ENCODE measurements at regions not wholly inside any gene's neighbourhood (a gene's known extent, or its start where the extent isn't known, plus 50 kb on each side); places are given as distances from the start of the nearest gene placed in this dataset.

DNA sequence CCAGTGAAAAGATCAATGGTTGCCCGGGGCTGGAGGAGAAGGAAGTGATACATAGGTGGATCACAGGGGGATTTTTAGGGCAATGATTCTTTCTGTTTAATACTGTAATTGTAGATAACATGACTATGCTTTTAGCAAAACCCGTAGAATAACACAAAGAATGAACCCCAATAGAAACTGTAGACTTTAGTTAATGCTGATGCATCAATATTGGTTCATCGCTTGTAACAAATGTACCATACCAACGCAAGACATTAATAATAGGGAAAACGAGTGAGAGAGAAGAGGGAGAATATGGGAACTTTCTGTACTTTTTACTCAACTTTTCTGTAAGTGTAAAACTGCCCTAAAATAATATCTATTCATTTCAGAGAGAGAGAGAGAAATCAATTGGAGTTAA, 383.3 kb upstream of the ATP11B start:
- Histone ChIP-seq H3K9me3 (no peaks in the 10 kb centered on the region), H3K36me3 (no peaks in the 10 kb centered on the region), H3K27ac (no peak overlapping the region), H3K27me3 (no peaks in the 10 kb centered on the region), H3K4me3 (no peak overlapping the region), H3K4me1 (peaks cover 4% of the 10 kb centered on the region)
- TF ChIP-seq EP300 (IDR thresholded peaks at IDR 0.05) (no peak), POLR2AphosphoS5 (IDR thresholded peaks at IDR 0.05) (no peak), POLR2A (IDR thresholded peaks at IDR 0.05) (no peak)
- TF ChIP-seq, protein P1, sequence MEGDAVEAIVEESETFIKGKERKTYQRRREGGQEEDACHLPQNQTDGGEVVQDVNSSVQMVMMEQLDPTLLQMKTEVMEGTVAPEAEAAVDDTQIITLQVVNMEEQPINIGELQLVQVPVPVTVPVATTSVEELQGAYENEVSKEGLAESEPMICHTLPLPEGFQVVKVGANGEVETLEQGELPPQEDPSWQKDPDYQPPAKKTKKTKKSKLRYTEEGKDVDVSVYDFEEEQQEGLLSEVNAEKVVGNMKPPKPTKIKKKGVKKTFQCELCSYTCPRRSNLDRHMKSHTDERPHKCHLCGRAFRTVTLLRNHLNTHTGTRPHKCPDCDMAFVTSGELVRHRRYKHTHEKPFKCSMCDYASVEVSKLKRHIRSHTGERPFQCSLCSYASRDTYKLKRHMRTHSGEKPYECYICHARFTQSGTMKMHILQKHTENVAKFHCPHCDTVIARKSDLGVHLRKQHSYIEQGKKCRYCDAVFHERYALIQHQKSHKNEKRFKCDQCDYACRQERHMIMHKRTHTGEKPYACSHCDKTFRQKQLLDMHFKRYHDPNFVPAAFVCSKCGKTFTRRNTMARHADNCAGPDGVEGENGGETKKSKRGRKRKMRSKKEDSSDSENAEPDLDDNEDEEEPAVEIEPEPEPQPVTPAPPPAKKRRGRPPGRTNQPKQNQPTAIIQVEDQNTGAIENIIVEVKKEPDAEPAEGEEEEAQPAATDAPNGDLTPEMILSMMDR (IDR thresholded peaks at IDR 0.05): no peak
- WGBS: 71% methylated on average over 5 of the region's 5 CpGs
- DNase-seq (ENCODE audit: low spot score in 2 of 2): no peak

DNA sequence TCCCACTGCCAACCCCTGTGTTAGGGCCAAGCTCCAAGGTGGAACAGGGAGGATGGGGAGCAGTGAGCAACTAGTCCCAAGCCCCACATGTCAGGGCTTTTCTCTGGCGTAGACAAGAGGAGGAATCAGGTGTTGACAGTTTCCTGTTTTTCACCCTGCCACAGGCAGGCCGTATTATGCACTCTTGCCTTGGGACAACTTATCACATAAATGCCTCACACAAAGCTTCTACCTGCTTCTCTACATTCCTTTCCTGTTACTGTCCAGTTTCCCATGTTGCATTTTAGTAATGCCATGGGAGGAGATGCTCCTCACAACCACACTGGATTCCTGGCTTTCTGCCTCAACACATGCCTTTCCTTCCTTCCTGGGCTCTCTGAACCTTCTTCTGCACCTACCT, 381.2 kb upstream of the ATP11B start:
- Histone ChIP-seq H3K27ac (no peak overlapping the region), H3K4me3 (no peak overlapping the region), H3K36me3 (no peaks in the 10 kb centered on the region), H3K27me3 (no peaks in the 10 kb centered on the region), H3K4me1 (no peaks in the 10 kb centered on the region), H3K9me3 (no peaks in the 10 kb centered on the region)
- TF ChIP-seq EP300 (IDR thresholded peaks at IDR 0.05): no peak
- 40% methylated on average over 2 of the region's 2 CpGs for WGBS
- DNase-seq (ENCODE audit: low spot score in 2 of 2): no peak

DNA sequence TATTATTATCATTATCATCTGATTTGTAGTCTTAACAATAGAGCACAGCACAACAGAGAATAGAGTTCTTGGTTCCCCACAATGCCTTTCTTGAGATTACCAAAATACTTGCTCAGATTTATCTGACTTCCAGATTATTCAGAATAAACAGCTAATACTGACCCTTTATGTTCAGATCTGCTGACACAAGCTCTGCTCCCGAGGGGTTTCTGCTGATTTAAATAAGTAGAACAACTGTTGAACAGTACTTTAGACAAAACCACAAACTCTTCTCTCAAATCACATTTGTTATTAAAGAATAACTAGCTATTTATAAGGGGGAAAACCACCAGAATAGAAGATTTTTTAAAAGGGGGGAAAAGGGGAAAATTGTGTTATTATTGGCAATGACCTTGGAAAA, 380.2 kb upstream of the ATP11B start:
- H3K9me3 ChIP-seq: no peaks in the 10 kb centered on the region
- DNase-seq (ENCODE audit: low spot score in 2 of 2): no peak
- H3K27ac ChIP-seq: no peak overlapping the region
- H3K4me3 ChIP-seq: no peak overlapping the region
- no peaks in the 10 kb centered on the region for H3K4me1 ChIP-seq
- H3K27me3 ChIP-seq: no peaks in the 10 kb centered on the region
- WGBS: 65% methylated on average over 1 of the region's 1 CpG
- H3K36me3 ChIP-seq: no peaks in the 10 kb centered on the region
- TF ChIP-seq POLR2A (IDR thresholded peaks at IDR 0.05): no peak
- TF ChIP-seq EP300 (IDR thresholded peaks at IDR 0.05): no peak
- TF ChIP-seq, protein P1 (IDR thresholded peaks at IDR 0.05): no peak
- no peak for TF ChIP-seq POLR2AphosphoS5 (IDR thresholded peaks at IDR 0.05)

DNA sequence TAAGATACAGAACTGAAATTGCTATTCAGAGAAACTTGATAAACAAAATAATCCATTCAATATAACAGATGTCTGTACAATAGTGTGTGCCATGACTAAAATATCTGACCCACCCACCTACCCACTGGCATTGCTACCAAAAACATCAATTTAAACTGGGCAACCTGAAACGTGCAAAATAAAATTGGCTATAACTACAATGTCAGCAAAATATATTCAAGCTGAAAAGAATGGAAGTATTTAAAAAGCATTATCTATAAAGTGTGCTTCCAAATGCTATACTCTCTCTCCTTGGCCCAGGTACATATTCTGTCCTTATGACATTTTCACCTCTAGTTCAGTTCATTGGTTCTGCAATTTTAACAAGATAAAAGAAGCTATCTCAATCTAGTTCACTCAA, 379.6 kb upstream of the ATP11B start:
- Histone ChIP-seq H3K27me3 (no peaks in the 10 kb centered on the region), H3K4me3 (no peak overlapping the region)

DNA sequence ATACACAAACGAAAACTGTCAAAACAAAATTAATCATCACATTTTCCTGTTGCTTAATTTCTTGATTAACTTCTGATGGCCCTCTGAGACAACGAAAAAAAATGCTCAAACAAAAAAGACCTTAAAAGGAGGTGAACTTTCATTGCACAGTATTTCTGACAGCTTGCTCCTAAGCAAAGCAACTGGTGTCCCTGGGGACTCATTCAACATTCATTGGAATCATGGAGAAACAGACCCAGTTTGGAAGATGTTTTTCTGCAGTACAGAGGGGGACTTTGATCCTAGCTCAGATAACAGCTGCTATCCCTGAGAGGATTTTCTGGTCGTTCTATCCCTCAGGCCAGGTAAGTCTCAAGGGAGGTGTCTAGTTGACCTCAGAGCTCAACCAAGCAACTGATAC, 378.7 kb upstream of the ATP11B start:
- no peak overlapping the region for H3K27ac ChIP-seq
- WGBS: 44% methylated on average over 3 of the region's 3 CpGs
- no peaks in the 10 kb centered on the region for H3K4me1 ChIP-seq
- TF ChIP-seq POLR2AphosphoS5 (IDR thresholded peaks at IDR 0.05): no peak
- TF ChIP-seq EP300 (IDR thresholded peaks at IDR 0.05): no peak
- TF ChIP-seq, protein P1 (IDR thresholded peaks at IDR 0.05): no peak
- TF ChIP-seq POLR2A (IDR thresholded peaks at IDR 0.05): no peak
- DNase-seq (ENCODE audit: low spot score in 2 of 2): no peak
- no peaks in the 10 kb centered on the region for H3K36me3 ChIP-seq
- no peaks in the 10 kb centered on the region for H3K27me3 ChIP-seq
- no peak overlapping the region for H3K4me3 ChIP-seq
- no peaks in the 10 kb centered on the region for H3K9me3 ChIP-seq

More for the DNA sequence above, 379.6 kb upstream of the ATP11B start:
- no peak for DNase-seq (ENCODE audit: low spot score in 2 of 2)
- no peak overlapping the region for H3K27ac ChIP-seq
- H3K4me1 ChIP-seq: no peaks in the 10 kb centered on the region
- TF ChIP-seq, protein P1 (IDR thresholded peaks at IDR 0.05): no peak
- no peak for TF ChIP-seq EP300 (IDR thresholded peaks at IDR 0.05)
- no peak for TF ChIP-seq POLR2AphosphoS5 (IDR thresholded peaks at IDR 0.05)
- TF ChIP-seq POLR2A (IDR thresholded peaks at IDR 0.05): no peak
- WGBS: 29% methylated on average over 1 of the region's 1 CpG
- no peaks in the 10 kb centered on the region for H3K9me3 ChIP-seq
- H3K36me3 ChIP-seq: no peaks in the 10 kb centered on the region

DNA sequence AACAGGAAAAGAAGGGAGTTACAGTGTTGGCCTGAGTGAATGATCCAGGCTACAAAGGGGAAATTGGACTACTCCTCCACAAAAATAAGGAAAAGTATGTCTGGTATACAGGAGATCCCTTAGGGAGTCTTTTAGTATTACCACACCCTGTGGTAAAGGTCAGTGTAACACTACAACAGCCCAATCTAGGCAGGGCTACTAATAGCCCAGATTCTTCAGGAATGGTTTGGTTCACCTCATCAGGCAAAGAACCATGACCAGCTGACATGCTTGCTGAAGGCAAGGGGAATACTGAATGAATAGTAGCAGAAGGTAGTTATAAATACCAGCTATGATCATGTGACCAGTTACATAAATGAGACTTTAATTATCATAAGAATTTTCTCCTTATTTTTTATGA, 372.6 kb upstream of the ATP11B start:
- Histone ChIP-seq H3K27ac (no peak overlapping the region), H3K4me3 (no peak overlapping the region), H3K27me3 (no peaks in the 10 kb centered on the region), H3K4me1 (no peaks in the 10 kb centered on the region), H3K9me3 (no peaks in the 10 kb centered on the region), H3K36me3 (no peaks in the 10 kb centered on the region)
- no peak for DNase-seq (ENCODE audit: low spot score in 2 of 2)
- TF ChIP-seq EP300 (IDR thresholded peaks at IDR 0.05): no peak
- no peak for TF ChIP-seq POLR2AphosphoS5 (IDR thresholded peaks at IDR 0.05)
- no peak for TF ChIP-seq POLR2A (IDR thresholded peaks at IDR 0.05)
- TF ChIP-seq, protein P1 (IDR thresholded peaks at IDR 0.05): no peak

Data from suprapubic skin (tissue), 4 donors.